SU-DHL-6 (cell line): ENCODE measurements at regions not wholly inside any gene's neighbourhood (a gene's known extent, or its start where the extent isn't known, plus 50 kb on each side); places are given as distances from the start of the nearest gene placed in this dataset.

Experiments
- H2AFZ ChIP-seq: fragments of 200-600 bp; sonication (generic); 2 replicates; pipeline ENCODE4 v1.6.1; 2014; ENCODE audit warnings: low read depth, mild to moderate bottlenecking, moderate library complexity, mixed read lengths, antibody characterized with exemption, low read length; ENCODE audit not compliant: severe bottlenecking
- H3F3A ChIP-seq: fragments of 200-600 bp; shearing (Covaris generic); 2 replicates; pipeline ENCODE4 v1.6.0; 2016; ENCODE audit warnings: antibody characterized with exemption, mild to moderate bottlenecking; ENCODE audit not compliant: insufficient read depth
- H3K27ac ChIP-seq: fragments of 200-600 bp; sonication (generic); 2 replicates; pipeline ENCODE4 v1.5.1; 2016; ENCODE audit warnings: low read depth, mild to moderate bottlenecking, low read length, moderate library complexity, mixed read lengths
- H3K27me3 ChIP-seq: fragments of 200-600 bp; sonication (generic), shearing (Covaris generic); 2 replicates; pipeline ENCODE4 v1.6.0; 2014; ENCODE audit warnings: mild to moderate bottlenecking, low read length
- H3K36me3 ChIP-seq: fragments of 200-600 bp; sonication (generic); 2 replicates; pipeline ENCODE4 v1.6.1; 2014; ENCODE audit warnings: mild to moderate bottlenecking, low read length, mixed read lengths
- H3K4me2 ChIP-seq: fragments of 300-600, 200-600 bp; shearing (Covaris generic), sonication (generic); 2 replicates; pipeline ENCODE4 v1.6.0; 2014; ENCODE audit warnings: low read length, low read depth, mild to moderate bottlenecking; ENCODE audit not compliant: poor library complexity, severe bottlenecking
- H3K4me3 ChIP-seq: fragments of 200-600 bp; sonication (generic); 2 replicates; pipeline ENCODE4 v1.5.1; 2014; ENCODE audit warnings: antibody characterized with exemption, low read length, mild to moderate bottlenecking, mixed read lengths; ENCODE audit not compliant: insufficient read depth, poor library complexity, severe bottlenecking
- H3K79me2 ChIP-seq: fragments of 200-600 bp; sonication (generic); 2 replicates; pipeline ENCODE4 v1.6.1; 2014; ENCODE audit warnings: mild to moderate bottlenecking, low read length, moderate library complexity; ENCODE audit not compliant: insufficient read depth
- H3K9ac ChIP-seq: fragments of 200-600 bp; sonication (generic); 2 replicates; pipeline ENCODE4 v1.7.0; 2014; ENCODE audit warnings: mild to moderate bottlenecking, low read length
- H3K9me2 ChIP-seq: fragments of 200-600 bp; sonication (generic); replicated peaks from 2 replicates; pipeline ENCODE4 v1.6.1; 2014; ENCODE audit warnings: low read length; ENCODE audit not compliant: insufficient read depth
- H3K9me3 ChIP-seq: fragments of 200-600 bp; sonication (generic); 2 replicates; pipeline ENCODE4 v1.6.1; 2014; ENCODE audit warnings: low read length, mixed read lengths; ENCODE audit not compliant: insufficient read depth
- H4K20me1 ChIP-seq: fragments of 200-600 bp; sonication (generic); 2 replicates; pipeline ENCODE4 v1.6.1; 2014; ENCODE audit warnings: low read depth, mild to moderate bottlenecking, antibody characterized with exemption, low read length, moderate library complexity, mixed read lengths
- EZH2phosphoT487 ChIP-seq: fragments of 200-600 bp; sonication (generic), shearing (Covaris generic); conservative IDR thresholded peaks from 2 replicates; pipeline ENCODE4 v1.6.1; 2018; ENCODE audit warnings: mild to moderate bottlenecking, antibody characterized with exemption, low read length, moderate library complexity, mixed read lengths
- TF ChIP-seq, protein P1 (sequence below): fragments of 200-600 bp; sonication (generic); IDR thresholded peaks from one replicate; pipeline ENCODE4 v1.5.1; 2017; ENCODE audit warnings: antibody characterized with exemption, mild to moderate bottlenecking, low read length, moderate library complexity; ENCODE audit not compliant: insufficient read depth, poor library complexity, severe bottlenecking

DNA sequence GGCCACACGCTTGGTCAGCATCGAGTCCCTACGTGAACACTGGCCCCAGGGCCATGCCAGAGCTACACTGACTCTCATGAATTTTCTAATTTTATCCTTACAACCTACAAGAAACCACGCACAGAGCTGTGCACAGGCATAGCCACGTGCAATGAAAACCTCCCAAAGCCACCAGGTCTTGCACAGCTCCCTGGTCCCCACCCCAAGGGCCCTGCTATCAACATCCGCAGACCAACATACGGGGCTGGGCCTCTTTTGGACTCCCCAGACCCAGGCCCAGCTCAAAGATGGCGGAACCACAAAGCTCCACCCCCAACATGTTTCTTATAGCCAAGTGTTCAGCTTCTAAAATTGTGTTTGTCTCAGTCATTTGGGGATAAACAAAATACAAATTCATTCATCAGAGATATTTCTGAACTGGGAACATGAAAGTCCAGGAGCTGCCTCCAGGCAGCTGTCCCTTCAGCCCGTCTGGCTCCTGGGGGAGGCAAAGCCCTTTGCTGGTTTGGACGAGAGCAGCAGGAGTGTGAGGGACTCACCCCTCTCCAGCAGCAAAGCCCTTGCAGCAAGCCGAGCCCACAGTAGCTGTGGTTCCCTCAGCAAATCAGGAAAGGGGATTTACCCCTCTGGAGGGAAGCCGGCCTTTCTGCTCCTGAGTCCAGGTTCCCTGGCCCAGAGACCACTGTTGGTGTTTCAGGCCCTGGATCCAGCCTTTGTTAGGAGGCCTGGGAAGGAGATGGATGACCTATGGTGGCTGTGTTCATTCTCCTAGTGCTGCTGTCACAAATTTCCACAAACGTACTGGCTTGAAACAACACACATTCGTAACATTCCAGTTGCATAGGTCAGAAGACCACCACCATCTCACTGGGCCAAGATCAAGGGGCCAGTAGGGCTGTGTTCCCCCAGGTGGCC lies 75.1 kb downstream of the OAT start:
- H3K27me3 ChIP-seq: no peaks in the 10 kb centered on the region
- H3K4me2 ChIP-seq: no peak overlapping the region
- H3K9me3 ChIP-seq: no peaks in the 10 kb centered on the region
- no peaks in the 10 kb centered on the region for H3F3A ChIP-seq
- no peaks in the 10 kb centered on the region for H3K36me3 ChIP-seq
- no peak overlapping the region for H2AFZ ChIP-seq
- no peak for TF ChIP-seq EZH2phosphoT487
- TF ChIP-seq, protein P1, sequence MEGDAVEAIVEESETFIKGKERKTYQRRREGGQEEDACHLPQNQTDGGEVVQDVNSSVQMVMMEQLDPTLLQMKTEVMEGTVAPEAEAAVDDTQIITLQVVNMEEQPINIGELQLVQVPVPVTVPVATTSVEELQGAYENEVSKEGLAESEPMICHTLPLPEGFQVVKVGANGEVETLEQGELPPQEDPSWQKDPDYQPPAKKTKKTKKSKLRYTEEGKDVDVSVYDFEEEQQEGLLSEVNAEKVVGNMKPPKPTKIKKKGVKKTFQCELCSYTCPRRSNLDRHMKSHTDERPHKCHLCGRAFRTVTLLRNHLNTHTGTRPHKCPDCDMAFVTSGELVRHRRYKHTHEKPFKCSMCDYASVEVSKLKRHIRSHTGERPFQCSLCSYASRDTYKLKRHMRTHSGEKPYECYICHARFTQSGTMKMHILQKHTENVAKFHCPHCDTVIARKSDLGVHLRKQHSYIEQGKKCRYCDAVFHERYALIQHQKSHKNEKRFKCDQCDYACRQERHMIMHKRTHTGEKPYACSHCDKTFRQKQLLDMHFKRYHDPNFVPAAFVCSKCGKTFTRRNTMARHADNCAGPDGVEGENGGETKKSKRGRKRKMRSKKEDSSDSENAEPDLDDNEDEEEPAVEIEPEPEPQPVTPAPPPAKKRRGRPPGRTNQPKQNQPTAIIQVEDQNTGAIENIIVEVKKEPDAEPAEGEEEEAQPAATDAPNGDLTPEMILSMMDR: no peak
- H3K79me2 ChIP-seq: no peaks in the 10 kb centered on the region
- no peak overlapping the region for H3K9ac ChIP-seq
- H3K4me3 ChIP-seq: no peak overlapping the region
- no peak overlapping the region for H3K27ac ChIP-seq
- H4K20me1 ChIP-seq: no peaks in the 10 kb centered on the region
- H3K9me2 ChIP-seq: no peaks in the 10 kb centered on the region

DNA sequence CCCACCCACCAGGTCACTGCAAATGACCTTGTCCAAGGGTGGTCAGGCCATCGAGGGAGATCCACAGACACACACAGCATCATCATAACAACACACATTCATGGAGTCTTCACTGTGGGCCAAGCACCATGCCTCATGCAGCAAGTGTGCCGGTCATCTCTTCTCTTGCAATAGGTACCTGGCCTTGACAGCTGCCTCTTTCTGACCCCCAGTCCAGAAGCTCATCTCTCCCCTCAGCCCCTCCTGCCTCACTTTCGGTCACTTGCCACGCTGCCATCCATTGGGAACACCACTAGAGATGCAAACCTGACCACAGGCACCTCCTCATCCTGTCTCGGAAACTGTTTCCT lies 75.9 kb downstream of the OAT start:
- Histone ChIP-seq H3F3A (no peaks in the 10 kb centered on the region), H2AFZ (no peak overlapping the region), H4K20me1 (no peaks in the 10 kb centered on the region), H3K4me2 (no peak overlapping the region), H3K9me3 (no peaks in the 10 kb centered on the region), H3K9me2 (no peaks in the 10 kb centered on the region), H3K27ac (no peak overlapping the region), H3K9ac (no peak overlapping the region), H3K27me3 (no peaks in the 10 kb centered on the region), H3K79me2 (no peaks in the 10 kb centered on the region), H3K36me3 (no peaks in the 10 kb centered on the region), H3K4me3 (no peak overlapping the region)
- no peak for TF ChIP-seq EZH2phosphoT487
- TF ChIP-seq, protein P1: no peak

DNA sequence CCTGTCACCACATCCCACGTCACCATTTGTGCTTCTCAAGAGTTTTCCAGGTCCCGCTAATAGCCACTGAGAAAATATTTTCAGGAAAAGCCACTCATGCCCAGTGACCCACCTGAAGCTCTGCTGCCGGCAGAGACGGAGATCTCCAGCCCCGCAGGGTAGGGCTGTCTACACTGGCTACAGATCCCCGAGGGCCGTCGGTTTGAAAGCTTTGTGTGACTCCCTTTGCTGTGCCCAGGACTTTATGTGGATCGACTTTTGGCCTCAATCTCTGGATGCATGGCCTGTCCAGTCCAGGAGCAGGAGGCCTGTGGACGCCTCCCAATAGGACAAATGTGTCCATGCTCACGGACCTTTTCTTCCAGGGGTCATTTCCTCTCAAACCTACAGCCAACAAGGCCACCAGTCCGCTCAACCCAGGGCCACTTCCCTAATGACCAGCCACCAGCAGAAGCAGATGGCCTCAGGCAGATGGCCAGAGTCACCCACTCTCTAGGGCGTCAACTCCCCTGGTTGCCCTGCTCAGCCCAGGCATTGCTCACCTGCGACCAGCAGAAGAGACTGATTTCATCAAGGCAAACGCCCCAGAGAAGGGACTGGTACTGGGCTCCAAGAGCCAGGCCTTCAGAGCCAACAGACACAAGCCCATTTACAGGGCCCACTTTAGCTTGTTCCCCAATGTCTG lies 76.4 kb downstream of the OAT start:
- Histone ChIP-seq H3K27ac (no peak overlapping the region), H4K20me1 (no peaks in the 10 kb centered on the region), H3K9ac (no peak overlapping the region), H3K4me3 (no peak overlapping the region), H2AFZ (no peak overlapping the region), H3K27me3 (no peaks in the 10 kb centered on the region), H3K79me2 (no peaks in the 10 kb centered on the region), H3K9me3 (no peaks in the 10 kb centered on the region), H3K9me2 (no peaks in the 10 kb centered on the region), H3F3A (no peaks in the 10 kb centered on the region), H3K4me2 (no peak overlapping the region), H3K36me3 (no peaks in the 10 kb centered on the region)
- TF ChIP-seq, protein P1: no peak
- TF ChIP-seq EZH2phosphoT487: no peak
